ENCODE measurements at regions not wholly inside any gene's neighbourhood (a gene's known extent, or its start where the extent isn't known, plus 50 kb on each side); places are given as distances from the start of the nearest gene placed in this dataset.

DNA sequence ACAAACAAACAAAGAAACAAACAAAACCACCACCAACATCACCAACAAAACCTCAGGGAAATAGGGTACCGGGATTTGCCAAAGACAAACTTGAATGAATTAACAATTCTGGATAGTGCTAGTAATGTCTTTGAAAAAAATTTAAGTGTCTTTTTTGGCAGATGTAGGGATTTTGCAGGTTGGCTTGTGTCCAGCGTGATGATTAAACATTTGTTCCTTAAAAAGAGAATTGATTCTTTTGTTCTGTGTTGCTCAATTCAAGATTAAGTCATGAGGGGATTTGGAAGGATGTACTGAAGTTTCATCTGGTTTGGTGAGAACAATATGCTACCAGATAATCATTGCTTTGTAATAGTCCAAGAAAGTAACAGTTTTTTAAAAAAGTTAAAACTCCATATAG, 125.1 kb upstream of the HS3ST5 start:
- TF ChIP-seq EZH2 (optimal IDR thresholded peaks at IDR 0.05; ENCODE audit: low read depth, low read length), result no peak
- TF ChIP-seq EZH2phosphoT487 (IDR thresholded peaks at IDR 0.05; ENCODE audit: low read length), result no peak
- TF ChIP-seq, protein P1, sequence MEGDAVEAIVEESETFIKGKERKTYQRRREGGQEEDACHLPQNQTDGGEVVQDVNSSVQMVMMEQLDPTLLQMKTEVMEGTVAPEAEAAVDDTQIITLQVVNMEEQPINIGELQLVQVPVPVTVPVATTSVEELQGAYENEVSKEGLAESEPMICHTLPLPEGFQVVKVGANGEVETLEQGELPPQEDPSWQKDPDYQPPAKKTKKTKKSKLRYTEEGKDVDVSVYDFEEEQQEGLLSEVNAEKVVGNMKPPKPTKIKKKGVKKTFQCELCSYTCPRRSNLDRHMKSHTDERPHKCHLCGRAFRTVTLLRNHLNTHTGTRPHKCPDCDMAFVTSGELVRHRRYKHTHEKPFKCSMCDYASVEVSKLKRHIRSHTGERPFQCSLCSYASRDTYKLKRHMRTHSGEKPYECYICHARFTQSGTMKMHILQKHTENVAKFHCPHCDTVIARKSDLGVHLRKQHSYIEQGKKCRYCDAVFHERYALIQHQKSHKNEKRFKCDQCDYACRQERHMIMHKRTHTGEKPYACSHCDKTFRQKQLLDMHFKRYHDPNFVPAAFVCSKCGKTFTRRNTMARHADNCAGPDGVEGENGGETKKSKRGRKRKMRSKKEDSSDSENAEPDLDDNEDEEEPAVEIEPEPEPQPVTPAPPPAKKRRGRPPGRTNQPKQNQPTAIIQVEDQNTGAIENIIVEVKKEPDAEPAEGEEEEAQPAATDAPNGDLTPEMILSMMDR (IDR thresholded peaks at IDR 0.05; ENCODE audit: low read length), result no peak
